Calu3 (cell line): ENCODE measurements at regions not wholly inside any gene's neighbourhood (a gene's known extent, or its start where the extent isn't known, plus 50 kb on each side); places are given as distances from the start of the nearest gene placed in this dataset.

Source experiments
- BruUV-seq: library from RNA; stranded (reverse); fragments of 400-500 nt; replicated peaks from 2 replicates; lab custom pipeline; 2021; lab: Mats Ljungman, UMichigan
- CTCF ChIA-PET: fragments of 300-600 bp; sonication (Branson Sonifier 250); formaldehyde crosslinking; loops from one replicate; lab custom pipeline; 2022; ENCODE audit warnings: antibody characterized with exemption; lab: Charles Lee
- DNase-seq: peaks from one replicate; pipeline ENCODE4 v3.0.0; 2022
- H3K27ac Mint-ChIP-seq: one replicate; pipeline ENCODE4 v1.8.0; 2022; ENCODE audit warnings: mixed read lengths; ENCODE audit not compliant: unreplicated experiment
- H3K27me3 Mint-ChIP-seq: one replicate; pipeline ENCODE4 v1.8.0; 2022; ENCODE audit warnings: mixed read lengths; ENCODE audit not compliant: unreplicated experiment
- H3K36me3 Mint-ChIP-seq: one replicate; pipeline ENCODE4 v1.8.0; 2022; ENCODE audit warnings: mild to moderate bottlenecking, moderate library complexity, mixed read lengths; ENCODE audit not compliant: insufficient read depth, unreplicated experiment
- H3K4me1 Mint-ChIP-seq: one replicate; pipeline ENCODE4 v1.8.0; 2022; ENCODE audit warnings: mild to moderate bottlenecking, low read depth, mixed read lengths; ENCODE audit not compliant: unreplicated experiment
- H3K4me3 Mint-ChIP-seq: one replicate; pipeline ENCODE4 v1.8.0; 2022; ENCODE audit warnings: mild to moderate bottlenecking, low read depth, moderate library complexity, mixed read lengths; ENCODE audit not compliant: unreplicated experiment
- H3K9me3 Mint-ChIP-seq: one replicate; pipeline ENCODE4 v1.8.0; 2022; ENCODE audit warnings: low read depth, mixed read lengths; ENCODE audit not compliant: unreplicated experiment
- intact Hi-C: fragments of 100-400 bp; cut with micrococcal nuclease; formaldehyde crosslinking; loops from one replicate; pipeline ENCODE4 v1.10.0; 2022; ENCODE audit not compliant: unreplicated experiment
- TF ChIP-seq, protein P1 (sequence below): fragments of 200-600 bp; IDR thresholded peaks from one replicate; pipeline ENCODE4 v1.8.0; 2022; ENCODE audit warnings: antibody characterized with exemption; ENCODE audit not compliant: unreplicated experiment

DNA sequence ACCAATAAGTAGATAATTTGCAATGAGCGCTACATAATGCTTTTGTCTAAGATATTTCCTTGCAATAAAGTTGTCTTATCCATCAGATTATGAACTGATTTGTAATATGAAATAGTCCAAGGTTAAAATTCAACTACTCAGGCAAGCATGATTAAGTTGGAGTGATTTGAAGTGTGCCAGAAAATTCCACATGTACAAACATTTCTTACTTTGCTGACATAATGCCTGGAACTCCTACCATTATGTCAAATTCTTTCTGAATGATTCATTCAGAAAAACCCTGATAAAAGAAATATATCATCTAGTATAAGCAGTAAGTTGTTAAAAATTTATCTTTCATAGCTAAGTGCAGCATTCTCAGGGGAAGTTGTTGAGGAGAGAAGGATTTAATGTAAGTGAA, 87.3 kb downstream of the CBLN2 start:
- BruUV-seq, result no TSS peak
- Mint-ChIP-seq H3K9me3 (no peaks in the 10 kb centered on the region), H3K27ac (no peak overlapping the region), H3K4me3 (no peak overlapping the region), H3K27me3 (no peaks in the 10 kb centered on the region), H3K36me3 (no peaks in the 10 kb centered on the region), H3K4me1 (peaks cover 36% of the 10 kb centered on the region)
- CTCF ChIA-PET, result no interaction called here
- intact Hi-C loops, result no loop called here
- TF ChIP-seq, protein P1, sequence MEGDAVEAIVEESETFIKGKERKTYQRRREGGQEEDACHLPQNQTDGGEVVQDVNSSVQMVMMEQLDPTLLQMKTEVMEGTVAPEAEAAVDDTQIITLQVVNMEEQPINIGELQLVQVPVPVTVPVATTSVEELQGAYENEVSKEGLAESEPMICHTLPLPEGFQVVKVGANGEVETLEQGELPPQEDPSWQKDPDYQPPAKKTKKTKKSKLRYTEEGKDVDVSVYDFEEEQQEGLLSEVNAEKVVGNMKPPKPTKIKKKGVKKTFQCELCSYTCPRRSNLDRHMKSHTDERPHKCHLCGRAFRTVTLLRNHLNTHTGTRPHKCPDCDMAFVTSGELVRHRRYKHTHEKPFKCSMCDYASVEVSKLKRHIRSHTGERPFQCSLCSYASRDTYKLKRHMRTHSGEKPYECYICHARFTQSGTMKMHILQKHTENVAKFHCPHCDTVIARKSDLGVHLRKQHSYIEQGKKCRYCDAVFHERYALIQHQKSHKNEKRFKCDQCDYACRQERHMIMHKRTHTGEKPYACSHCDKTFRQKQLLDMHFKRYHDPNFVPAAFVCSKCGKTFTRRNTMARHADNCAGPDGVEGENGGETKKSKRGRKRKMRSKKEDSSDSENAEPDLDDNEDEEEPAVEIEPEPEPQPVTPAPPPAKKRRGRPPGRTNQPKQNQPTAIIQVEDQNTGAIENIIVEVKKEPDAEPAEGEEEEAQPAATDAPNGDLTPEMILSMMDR, result no peak
- DNase-seq, result no peak

DNA sequence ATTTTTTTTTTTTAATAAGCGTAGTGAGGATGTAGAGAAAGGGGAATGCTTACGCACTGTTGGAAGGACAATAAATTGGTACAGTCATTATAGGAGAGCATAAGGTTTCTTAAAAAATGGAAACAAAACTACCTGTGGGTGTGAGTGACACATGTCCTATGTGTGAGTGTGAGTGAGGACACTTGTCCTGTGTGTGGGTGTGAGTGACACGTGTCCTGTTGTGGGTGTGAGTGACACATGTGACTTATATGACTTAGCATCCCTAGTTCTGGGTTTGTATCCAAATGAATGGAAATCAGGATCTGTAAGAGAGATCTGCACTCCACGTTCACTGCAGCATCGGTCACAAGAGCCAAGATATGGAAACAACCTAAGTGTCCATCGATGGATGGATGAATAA, 91.8 kb downstream of the CBLN2 start:
- CTCF ChIA-PET, result no interaction called here
- H3K9me3 Mint-ChIP-seq, result peaks cover 4% of the 10 kb centered on the region
- DNase-seq, result no peak
- no peaks in the 10 kb centered on the region for H3K27me3 Mint-ChIP-seq
- H3K4me3 Mint-ChIP-seq, result no peak overlapping the region
- intact Hi-C loops, result no loop called here
- no peak overlapping the region for H3K27ac Mint-ChIP-seq
- no peaks in the 10 kb centered on the region for H3K36me3 Mint-ChIP-seq
- TF ChIP-seq, protein P1, result no peak
- no TSS peak for BruUV-seq
- H3K4me1 Mint-ChIP-seq, result peaks cover 16% of the 10 kb centered on the region

DNA sequence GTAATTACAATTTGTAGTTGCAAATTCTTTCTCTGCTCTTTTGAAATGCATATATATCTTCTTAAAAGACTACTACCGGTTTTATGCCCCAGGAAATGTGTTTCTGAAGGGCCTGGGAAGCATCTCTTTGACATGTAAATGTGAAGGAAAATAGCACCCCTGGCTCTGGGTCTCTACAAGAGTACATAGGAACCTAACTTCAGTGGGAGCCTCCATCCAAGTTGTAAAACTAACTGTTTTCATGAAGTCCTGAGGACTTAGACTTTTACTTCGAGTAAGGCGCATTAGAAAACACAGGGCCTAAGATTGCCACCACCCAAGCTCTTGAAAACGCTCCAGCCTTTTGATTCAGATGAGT, 99.4 kb downstream of the CBLN2 start:
- no peaks in the 10 kb centered on the region for H3K36me3 Mint-ChIP-seq
- H3K27ac Mint-ChIP-seq, result no peak overlapping the region
- TF ChIP-seq, protein P1, result no peak
- BruUV-seq, result no TSS peak
- no peaks in the 10 kb centered on the region for H3K4me1 Mint-ChIP-seq
- H3K9me3 Mint-ChIP-seq, result peaks cover 4% of the 10 kb centered on the region
- intact Hi-C loops, result no loop called here
- CTCF ChIA-PET, result no interaction called here
- H3K27me3 Mint-ChIP-seq, result no peaks in the 10 kb centered on the region
- DNase-seq, result no peak
- H3K4me3 Mint-ChIP-seq, result no peak overlapping the region

DNA sequence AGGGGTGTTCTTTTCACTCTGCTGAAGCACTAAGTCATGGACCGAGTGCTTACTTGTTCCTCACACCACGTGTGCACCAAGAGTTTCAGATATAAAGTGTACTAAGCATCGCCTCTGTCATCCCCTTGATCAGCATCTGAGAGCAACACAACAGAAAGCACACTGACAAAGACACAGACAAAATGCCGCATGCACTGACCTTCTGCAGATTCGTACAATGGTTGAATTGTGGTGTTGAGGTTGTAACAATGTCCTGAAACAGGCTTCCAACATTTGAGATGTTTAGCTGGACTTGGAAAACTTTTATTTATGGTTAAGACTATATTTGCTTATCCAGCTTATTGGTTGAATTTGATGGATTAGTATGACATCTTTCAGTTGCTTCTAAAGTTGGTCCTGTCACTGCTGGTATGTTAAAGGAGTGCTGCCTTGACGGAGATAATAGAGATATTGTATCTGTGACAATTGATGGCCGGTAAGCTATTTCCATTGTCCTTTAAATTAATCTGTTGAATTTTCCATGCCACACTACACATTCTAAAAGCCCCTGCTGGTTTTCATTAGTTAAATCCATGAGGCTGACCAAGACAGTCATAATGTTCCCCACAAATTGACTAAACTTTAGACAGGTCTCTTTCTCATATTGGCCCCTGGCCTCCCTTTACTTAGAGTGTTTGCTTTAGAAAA, 99.9 kb downstream of the CBLN2 start:
- Mint-ChIP-seq H3K4me1 (no peaks in the 10 kb centered on the region), H3K36me3 (no peaks in the 10 kb centered on the region), H3K4me3 (no peak overlapping the region), H3K27ac (no peak overlapping the region), H3K9me3 (peaks cover 2% of the 10 kb centered on the region), H3K27me3 (no peaks in the 10 kb centered on the region)
- intact Hi-C loops, result no loop called here
- TF ChIP-seq, protein P1, result no peak
- no peak for DNase-seq
- CTCF ChIA-PET, result interaction anchor here (0.7 kb wide), 1 partner anchor 1659 kb away, joined by 3 read pairs; no protein-coding TSS in a partner anchor
- no TSS peak for BruUV-seq
